ENCODE measurements at regions not wholly inside any gene's neighbourhood (a gene's known extent, or its start where the extent isn't known, plus 50 kb on each side); places are given as distances from the start of the nearest gene placed in this dataset.

- no peak overlapping the region for H3K4me3 ChIP-seq
- in situ Hi-C loops (cut with MboI; ENCODE audit: low pct_unique_long_range_greater_than_20kb in 2 of 9, low sequenced_read_pairs in 9 of 9, unreplicated experiment in 9 of 9), result no loop called here
- H3K27ac ChIP-seq, result no peak overlapping the region
- H3K4me1 ChIP-seq (replicated peaks in 1 of 2), result no peaks in the 10 kb centered on the region
- no peak for ATAC-seq (replicated peaks in 6 of 8)
- 10 to 100% (median 85%) methylated on average over 1 to 3 of the region's 3 CpGs; no CpG with 5 or more reads in 2 of the 10 experiments for WGBS, 10 experiments
These were observed 557.8 kb upstream of the TLE4 start for GRCh38 chr9:79013715-79014610.

DNA sequence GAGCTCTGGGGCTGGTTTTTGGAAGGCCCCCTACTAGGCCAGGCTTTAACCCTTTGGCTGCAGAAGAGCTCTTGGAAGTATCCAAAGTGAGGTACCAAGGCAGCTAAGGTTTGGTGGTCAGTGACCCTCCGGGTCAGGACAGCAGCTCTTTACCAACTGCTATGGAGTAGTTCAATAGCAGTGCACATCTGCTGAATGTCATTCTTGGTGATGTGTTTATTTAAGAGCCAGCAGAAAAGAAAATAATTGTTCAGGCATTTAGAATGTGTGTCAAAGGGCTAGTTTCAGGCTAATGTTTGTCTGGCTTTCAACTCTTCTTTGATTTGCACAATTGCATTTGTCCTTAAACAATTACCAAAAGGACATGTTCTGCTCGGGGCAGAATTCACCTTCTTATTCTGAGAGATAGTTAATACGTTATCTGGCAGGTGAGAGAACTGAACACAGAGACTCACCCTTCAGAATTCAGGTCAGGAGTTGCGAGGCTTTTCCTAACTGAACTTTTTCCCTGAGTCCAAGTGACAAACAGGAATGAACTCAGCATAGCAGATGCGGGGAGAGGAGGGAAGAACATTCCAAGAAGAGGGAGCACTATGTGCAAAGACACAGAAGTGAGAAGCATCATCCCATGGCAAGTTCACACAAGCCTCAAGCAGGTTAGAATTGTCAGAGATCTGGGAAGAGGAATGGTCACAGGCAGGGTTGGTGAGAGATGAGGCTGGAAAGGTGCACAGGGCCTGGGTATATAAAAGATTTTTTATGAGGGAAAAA lies 556.7 kb upstream of the TLE4 start:
- in situ Hi-C loops (cut with MboI; ENCODE audit: low pct_unique_long_range_greater_than_20kb in 2 of 9, low sequenced_read_pairs in 9 of 9, unreplicated experiment in 9 of 9), result no loop called here
- H3K27ac ChIP-seq, result no peak overlapping the region
- peak in 1 of 8 experiments; percentile 50 for ATAC-seq (replicated peaks in 6 of 8)
- WGBS, 10 experiments, result 33 to 100% (median 66%) methylated on average over 1 to 5 of the region's 5 CpGs; no CpG with 5 or more reads in 1 of the 10 experiments
- no peak overlapping the region for H3K4me3 ChIP-seq
- H3K4me1 ChIP-seq (replicated peaks in 1 of 2), result no peaks in the 10 kb centered on the region

DNA sequence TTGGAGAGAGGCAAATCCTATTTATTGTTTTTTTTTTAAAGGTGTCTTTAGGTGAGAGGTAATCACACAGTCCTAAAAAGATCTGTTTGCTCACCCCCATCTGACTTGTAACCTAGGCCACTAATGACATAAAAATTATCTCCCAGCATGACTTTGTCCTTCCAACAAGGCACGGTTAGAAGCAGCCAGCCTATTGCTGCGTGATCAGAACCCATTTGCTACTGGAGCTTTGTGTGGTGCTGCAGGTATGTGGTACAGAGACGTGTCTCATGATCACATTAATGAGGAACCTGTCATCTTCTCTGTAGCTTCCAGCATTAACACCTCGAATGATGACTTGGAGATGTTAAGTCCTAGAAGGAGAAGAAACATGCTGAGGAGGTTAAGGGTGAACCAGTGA lies 555.8 kb upstream of the TLE4 start:
- in situ Hi-C loops (cut with MboI; ENCODE audit: low pct_unique_long_range_greater_than_20kb in 2 of 9, low sequenced_read_pairs in 9 of 9, unreplicated experiment in 9 of 9), result no loop called here
- Histone ChIP-seq H3K4me3 (no peak overlapping the region), H3K4me1 (replicated peaks in 1 of 2) (no peaks in the 10 kb centered on the region), H3K27ac (no peak overlapping the region)
- 14 to 100% (median 80%) methylated on average over 1 to 4 of the region's 4 CpGs; no CpG with 5 or more reads in 2 of the 10 experiments for WGBS, 10 experiments
- ATAC-seq (replicated peaks in 6 of 8), result peak in 1 of 8 experiments; percentile 11

- H3K27ac ChIP-seq, result no peak overlapping the region
- H3K4me3 ChIP-seq, result no peak overlapping the region
- WGBS, 10 experiments, result 83 to 100% (median 100%) methylated on average over 1 to 5 of the region's 5 CpGs
- ATAC-seq (replicated peaks in 6 of 8), result no peak
- H3K4me1 ChIP-seq (replicated peaks in 1 of 2), result no peaks in the 10 kb centered on the region
- in situ Hi-C loops (cut with MboI; ENCODE audit: low pct_unique_long_range_greater_than_20kb in 2 of 9, low sequenced_read_pairs in 9 of 9, unreplicated experiment in 9 of 9), result no loop called here
These were observed 551.5 kb upstream of the TLE4 start for GRCh38 chr9:79020276-79020675.

DNA sequence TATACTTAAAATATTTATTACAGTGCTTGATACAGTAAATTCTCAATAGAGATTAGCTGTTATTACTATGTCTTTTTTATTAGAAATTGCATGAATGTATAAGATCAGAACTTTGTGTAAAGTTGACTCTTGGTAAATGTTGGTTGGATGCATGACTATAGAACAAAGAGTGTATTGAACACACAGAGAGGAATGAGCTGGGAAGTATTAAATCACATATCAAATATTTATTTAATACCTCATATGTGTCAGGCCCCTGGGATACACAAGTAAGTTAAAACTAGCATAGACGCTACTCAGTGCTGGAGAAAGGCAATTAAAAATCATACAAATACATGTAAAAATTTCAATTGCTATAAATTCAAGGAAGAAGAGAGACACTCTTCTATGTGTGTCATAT lies 550.7 kb upstream of the TLE4 start:
- Histone ChIP-seq H3K27ac (no peak overlapping the region), H3K4me1 (replicated peaks in 1 of 2) (no peaks in the 10 kb centered on the region), H3K4me3 (no peak overlapping the region)
- ATAC-seq (replicated peaks in 6 of 8), result peak in 1 of 8 experiments; percentile 13
- in situ Hi-C loops (cut with MboI; ENCODE audit: low pct_unique_long_range_greater_than_20kb in 2 of 9, low sequenced_read_pairs in 9 of 9, unreplicated experiment in 9 of 9), result no loop called here
- WGBS, 10 experiments, result 71 to 100% (median 88%) methylated on average over 1 of the region's 1 CpG; no CpG with 5 or more reads in 4 of the 10 experiments

DNA sequence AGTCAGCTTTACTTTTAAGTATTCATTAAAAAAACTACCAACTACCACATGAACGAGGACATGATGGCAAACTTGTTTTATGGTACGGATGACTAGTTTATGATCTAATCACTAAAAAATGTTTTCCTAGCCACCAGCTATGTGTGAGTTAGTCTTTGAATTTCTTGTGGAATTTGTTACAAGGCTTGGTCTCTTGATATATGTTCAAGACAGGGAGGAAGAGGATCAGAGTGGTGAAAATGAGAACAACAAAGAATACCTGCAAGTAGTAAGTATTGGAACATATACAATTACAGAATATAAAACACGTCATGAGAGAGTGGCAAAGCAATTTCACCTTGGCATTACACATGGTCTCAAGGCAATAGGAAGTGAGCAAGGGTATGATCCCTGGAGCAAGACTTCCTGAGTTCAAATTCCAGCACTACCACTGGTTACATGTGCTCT lies 548.6 kb upstream of the TLE4 start:
- 11 to 100% (median 83%) methylated on average over 2 to 3 of the region's 3 CpGs for WGBS, 10 experiments
- ATAC-seq (replicated peaks in 6 of 8), result no peak
- Histone ChIP-seq H3K27ac (no peak overlapping the region), H3K4me1 (replicated peaks in 1 of 2) (no peaks in the 10 kb centered on the region), H3K4me3 (no peak overlapping the region)
- in situ Hi-C loops (cut with MboI; ENCODE audit: low pct_unique_long_range_greater_than_20kb in 2 of 9, low sequenced_read_pairs in 9 of 9, unreplicated experiment in 9 of 9), result no loop called here

DNA sequence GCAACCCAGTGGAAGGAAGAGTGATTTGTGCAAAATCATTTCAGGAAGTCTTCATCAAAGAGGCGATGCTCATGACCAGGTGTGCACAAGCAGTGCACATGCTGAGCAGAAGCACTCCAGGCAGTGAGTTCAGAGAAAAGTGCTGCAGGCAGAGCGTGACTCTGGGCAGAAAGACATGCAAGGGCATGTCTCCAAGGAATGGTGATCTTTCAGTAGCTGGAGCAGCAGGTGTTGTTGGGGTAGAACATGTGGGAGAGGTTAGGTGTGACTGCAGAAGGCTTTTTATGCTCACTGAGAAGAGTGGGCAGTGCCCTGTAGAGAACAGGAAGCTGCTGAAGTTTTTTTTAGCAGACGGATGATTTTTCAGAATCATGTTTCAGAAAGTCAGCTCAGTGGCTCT lies 545.4 kb upstream of the TLE4 start:
- 13 to 100% (median 66%) methylated on average over 1 to 3 of the region's 3 CpGs; no CpG with 5 or more reads in 2 of the 10 experiments for WGBS, 10 experiments
- Histone ChIP-seq H3K27ac (no peak overlapping the region), H3K4me3 (no peak overlapping the region), H3K4me1 (replicated peaks in 1 of 2) (no peaks in the 10 kb centered on the region)
- peak in 3 of 8 experiments; percentile 48 to 91 (median 77) for ATAC-seq (replicated peaks in 6 of 8)
- in situ Hi-C loops (cut with MboI; ENCODE audit: low pct_unique_long_range_greater_than_20kb in 2 of 9, low sequenced_read_pairs in 9 of 9, unreplicated experiment in 9 of 9), result no loop called here

- 14 to 93% (median 83%) methylated on average over 2 to 3 of the region's 3 CpGs; no CpG with 5 or more reads in 2 of the 10 experiments for WGBS, 10 experiments
- Histone ChIP-seq H3K27ac (no peak overlapping the region), H3K4me3 (no peak overlapping the region), H3K4me1 (replicated peaks in 1 of 2) (no peaks in the 10 kb centered on the region)
- peak in 3 of 8 experiments; percentile 24 to 46 (median 27) for ATAC-seq (replicated peaks in 6 of 8)
- in situ Hi-C loops (cut with MboI; ENCODE audit: low pct_unique_long_range_greater_than_20kb in 2 of 9, low sequenced_read_pairs in 9 of 9, unreplicated experiment in 9 of 9), result no loop called here
These were observed 543.7 kb upstream of the TLE4 start for GRCh38 chr9:79028101-79028500.

DNA sequence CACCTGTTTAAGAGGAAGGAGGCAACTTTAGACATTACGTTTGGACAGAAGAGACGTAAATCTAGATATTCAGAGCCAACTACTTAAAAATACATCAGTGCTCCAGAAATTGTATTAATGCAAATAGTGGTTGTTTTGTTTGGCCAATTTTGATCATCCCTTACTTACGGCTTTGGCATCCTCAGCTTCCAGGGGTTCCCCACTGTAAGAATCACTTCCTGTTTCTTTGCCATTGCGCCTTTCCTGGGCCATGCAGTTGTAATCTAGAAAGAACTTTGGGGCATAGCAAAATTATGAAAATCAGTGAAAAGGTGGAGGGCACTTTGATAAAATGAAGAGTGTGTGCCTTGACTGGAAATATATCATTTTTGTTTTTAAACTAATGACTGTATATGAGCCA lies 537.2 kb upstream of the TLE4 start:
- H3K4me3 ChIP-seq, result no peak overlapping the region
- no peak for ATAC-seq (replicated peaks in 6 of 8)
- H3K4me1 ChIP-seq (replicated peaks in 1 of 2), result no peaks in the 10 kb centered on the region
- in situ Hi-C loops (cut with MboI; ENCODE audit: low pct_unique_long_range_greater_than_20kb in 2 of 9, low sequenced_read_pairs in 9 of 9, unreplicated experiment in 9 of 9), result no loop called here
- no peak overlapping the region for H3K27ac ChIP-seq
- 50 to 100% (median 98%) methylated on average over 1 to 4 of the region's 4 CpGs for WGBS, 10 experiments

- Histone ChIP-seq H3K4me3 (no peak overlapping the region), H3K4me1 (replicated peaks in 1 of 2) (no peaks in the 10 kb centered on the region), H3K27ac (no peak overlapping the region)
- no peak for ATAC-seq (replicated peaks in 6 of 8)
- in situ Hi-C loops (cut with MboI; ENCODE audit: low pct_unique_long_range_greater_than_20kb in 2 of 9, low sequenced_read_pairs in 9 of 9, unreplicated experiment in 9 of 9), result no loop called here
- WGBS, 10 experiments, result 50 to 100% (median 95%) methylated on average over 1 to 12 of the region's 19 CpGs; no CpG with 5 or more reads in 5 of the 10 experiments
These were observed 534.4 kb upstream of the TLE4 start for GRCh38 chr9:79037338-79037737.

- no peak overlapping the region for H3K4me3 ChIP-seq
- in situ Hi-C loops (cut with MboI; ENCODE audit: low pct_unique_long_range_greater_than_20kb in 2 of 9, low sequenced_read_pairs in 9 of 9, unreplicated experiment in 9 of 9), result no loop called here
- 0 to 73% (median 55%) methylated on average over 1 to 2 of the region's 2 CpGs; no CpG with 5 or more reads in 2 of the 10 experiments for WGBS, 10 experiments
- peak in 1 of 8 experiments; percentile 26 for ATAC-seq (replicated peaks in 6 of 8)
- H3K27ac ChIP-seq, result no peak overlapping the region
- no peaks in the 10 kb centered on the region for H3K4me1 ChIP-seq (replicated peaks in 1 of 2)
These were observed 531.1 kb upstream of the TLE4 start for GRCh38 chr9:79040671-79041070.

- whole genome bisulfite sequencing, 10 experiments, result 14 to 100% (median 73%) methylated on average over 1 of the region's 1 CpG; no CpG with 5 or more reads in 4 of the 10 experiments
- Histone ChIP-seq H3K27ac (no peak overlapping the region), H3K4me3 (no peak overlapping the region), H3K4me1 (replicated peaks in 1 of 2) (no peaks in the 10 kb centered on the region)
- in situ Hi-C loops (cut with MboI; ENCODE audit: low pct_unique_long_range_greater_than_20kb in 2 of 9, low sequenced_read_pairs in 9 of 9, unreplicated experiment in 9 of 9), result no loop called here
- no peak for ATAC-seq (replicated peaks in 6 of 8)
These were observed 530.5 kb upstream of the TLE4 start for GRCh38 chr9:79041266-79041665.

DNA sequence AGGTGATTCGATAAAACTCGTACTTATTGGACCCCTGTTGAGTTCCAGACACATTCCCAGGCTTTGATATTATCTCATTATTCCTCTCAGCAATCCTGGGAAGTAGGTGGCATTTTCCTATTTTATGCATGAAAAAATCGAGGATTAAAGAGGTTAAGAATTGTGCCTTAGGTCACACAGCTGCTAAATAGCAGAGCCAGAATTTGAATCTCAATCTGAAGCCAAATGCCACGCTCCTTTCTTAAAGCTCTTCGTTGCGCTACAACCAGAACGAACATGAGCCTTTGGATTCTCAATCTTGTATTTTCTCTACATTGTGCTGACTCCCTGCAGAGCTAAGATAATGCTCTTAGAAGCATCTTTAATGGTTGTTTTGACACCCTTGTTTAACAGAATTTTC lies 527.8 kb upstream of the TLE4 start:
- ATAC-seq (replicated peaks in 6 of 8), result no peak
- in situ Hi-C loops (cut with MboI; ENCODE audit: low pct_unique_long_range_greater_than_20kb in 2 of 9, low sequenced_read_pairs in 9 of 9, unreplicated experiment in 9 of 9), result no loop called here
- Histone ChIP-seq H3K27ac (no peak overlapping the region), H3K4me1 (replicated peaks in 1 of 2) (peaks cover 0 to 3% of the 10 kb centered on the region in 2 donors), H3K4me3 (no peak overlapping the region)
- 46 to 89% (median 74%) methylated on average over 2 to 7 of the region's 7 CpGs; no CpG with 5 or more reads in 2 of the 10 experiments for WGBS, 10 experiments
